ENCODE measurements at regions not wholly inside any gene's neighbourhood (a gene's known extent, or its start where the extent isn't known, plus 50 kb on each side); places are given as distances from the start of the nearest gene placed in this dataset.

DNA sequence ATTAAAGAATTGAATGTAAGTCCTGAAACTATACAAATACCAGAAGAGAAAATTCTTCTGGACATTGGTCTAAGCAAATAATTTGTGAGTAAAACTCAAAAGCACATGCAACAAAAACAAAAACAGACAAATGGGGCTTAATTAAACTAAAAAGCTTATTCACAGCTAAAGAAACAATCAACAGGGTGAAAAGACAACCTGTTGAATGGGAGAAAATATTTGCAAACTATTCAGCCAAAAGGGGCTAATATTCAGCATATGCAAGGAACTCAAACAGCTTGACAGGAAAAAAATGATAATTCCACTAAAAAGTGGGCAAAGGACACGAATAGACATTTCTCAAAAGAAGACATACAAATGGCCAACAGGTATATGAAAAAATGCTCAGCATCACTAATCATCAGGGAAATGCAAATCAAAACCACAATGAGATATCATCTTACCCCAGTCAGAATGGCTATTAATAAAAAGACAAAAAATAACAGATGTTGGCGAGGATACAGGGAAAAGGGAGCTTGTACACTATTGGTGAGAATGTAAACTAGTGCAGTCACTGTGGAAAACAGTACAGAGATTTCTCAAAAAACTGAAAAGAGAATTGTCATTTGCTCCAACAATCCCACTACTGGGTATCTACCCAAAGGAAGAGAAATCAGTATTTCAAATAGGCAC is 177.5 kb upstream of the RTL1 start:
- Histone ChIP-seq H3K4me1 (peaks cover 3 to 15% (median 10%) of the 10 kb centered on the region in 4 donors), H3K4me3 (no peak overlapping the region), H3K27ac (replicated peaks in 1 of 4) (no peak overlapping the region), H3K9me3 (peaks cover 0 to 7% (median 0%) of the 10 kb centered on the region in 4 donors), H3K27me3 (peaks cover 0 to 63% (median 16%) of the 10 kb centered on the region in 4 donors), H3K36me3 (no peaks in the 10 kb centered on the region)
- no peak for TF ChIP-seq POLR2A (IDR thresholded peaks at IDR 0.05; ENCODE audit: low read depth)
- TF ChIP-seq CTCF (IDR thresholded peaks at IDR 0.05), result no peak
- TF ChIP-seq POLR2AphosphoS5 (IDR thresholded peaks at IDR 0.05), result no peak
- TF ChIP-seq EP300 (IDR thresholded peaks at IDR 0.05), result no peak
- intact Hi-C loops (cut with DNase I), result no loop called here
- DNase-seq (ENCODE audit: extremely low spot score), result no peak
- 89% methylated on average over 2 of the region's 2 CpGs for WGBS

DNA sequence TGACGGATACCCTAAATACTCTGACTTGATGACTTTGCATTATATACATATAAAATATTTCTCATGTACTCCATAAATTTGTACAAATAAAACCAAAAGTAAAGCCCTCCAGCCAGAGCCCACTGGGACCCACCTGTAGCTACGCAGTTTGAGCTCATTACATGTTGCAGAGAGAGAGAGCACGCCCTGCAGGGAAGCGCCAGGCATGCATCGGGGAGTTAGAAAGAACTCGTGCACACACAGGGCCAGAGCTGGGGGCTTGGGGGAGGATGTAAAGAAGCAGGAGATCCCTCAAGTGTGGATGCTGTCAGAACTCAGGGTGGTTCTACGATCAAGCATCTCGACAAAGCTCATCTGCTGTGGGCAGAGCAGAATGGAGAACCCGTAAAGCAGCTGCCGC is 178.5 kb upstream of the RTL1 start:
- intact Hi-C loops (cut with DNase I), result no loop called here
- TF ChIP-seq CTCF (IDR thresholded peaks at IDR 0.05) (no peak), EP300 (IDR thresholded peaks at IDR 0.05) (no peak), POLR2A (IDR thresholded peaks at IDR 0.05; ENCODE audit: low read depth) (no peak), POLR2AphosphoS5 (IDR thresholded peaks at IDR 0.05) (no peak)

GRCh38 chr14:101082436-101083384 is 179.2 kb upstream of the RTL1 start:
- H3K27me3 ChIP-seq, result peaks cover 0 to 46% (median 3%) of the 10 kb centered on the region in 4 donors
- H3K4me3 ChIP-seq, result no peak overlapping the region
- intact Hi-C loops (cut with DNase I), result no loop called here
- H3K27ac ChIP-seq (replicated peaks in 1 of 4), result no peak overlapping the region
- TF ChIP-seq EP300 (IDR thresholded peaks at IDR 0.05) (no peak), CTCF (IDR thresholded peaks at IDR 0.05) (no peak), POLR2A (IDR thresholded peaks at IDR 0.05; ENCODE audit: low read depth) (no peak), POLR2AphosphoS5 (IDR thresholded peaks at IDR 0.05) (no peak)
- peak; percentile 81 for DNase-seq (ENCODE audit: extremely low spot score)
- peaks cover 0 to 7% (median 0%) of the 10 kb centered on the region in 4 donors for H3K9me3 ChIP-seq
- H3K36me3 ChIP-seq, result no peaks in the 10 kb centered on the region
- peaks cover 0 to 3% (median 2%) of the 10 kb centered on the region in 4 donors for H3K4me1 ChIP-seq
- 84% methylated on average over 9 of the region's 10 CpGs for WGBS

More for the DNA sequence above, 178.5 kb upstream of the RTL1 start:
- H3K9me3 ChIP-seq, result peaks cover 0 to 7% (median 0%) of the 10 kb centered on the region in 4 donors
- WGBS, result 83% methylated on average over 10 of the region's 10 CpGs
- no peak overlapping the region for H3K4me3 ChIP-seq
- H3K4me1 ChIP-seq, result peaks cover 3 to 10% (median 8%) of the 10 kb centered on the region in 4 donors
- H3K36me3 ChIP-seq, result no peaks in the 10 kb centered on the region
- H3K27me3 ChIP-seq, result peaks cover 0 to 53% (median 9%) of the 10 kb centered on the region in 4 donors
- peak; percentile 91 for DNase-seq (ENCODE audit: extremely low spot score)
- H3K27ac ChIP-seq (replicated peaks in 1 of 4), result no peak overlapping the region

DNA sequence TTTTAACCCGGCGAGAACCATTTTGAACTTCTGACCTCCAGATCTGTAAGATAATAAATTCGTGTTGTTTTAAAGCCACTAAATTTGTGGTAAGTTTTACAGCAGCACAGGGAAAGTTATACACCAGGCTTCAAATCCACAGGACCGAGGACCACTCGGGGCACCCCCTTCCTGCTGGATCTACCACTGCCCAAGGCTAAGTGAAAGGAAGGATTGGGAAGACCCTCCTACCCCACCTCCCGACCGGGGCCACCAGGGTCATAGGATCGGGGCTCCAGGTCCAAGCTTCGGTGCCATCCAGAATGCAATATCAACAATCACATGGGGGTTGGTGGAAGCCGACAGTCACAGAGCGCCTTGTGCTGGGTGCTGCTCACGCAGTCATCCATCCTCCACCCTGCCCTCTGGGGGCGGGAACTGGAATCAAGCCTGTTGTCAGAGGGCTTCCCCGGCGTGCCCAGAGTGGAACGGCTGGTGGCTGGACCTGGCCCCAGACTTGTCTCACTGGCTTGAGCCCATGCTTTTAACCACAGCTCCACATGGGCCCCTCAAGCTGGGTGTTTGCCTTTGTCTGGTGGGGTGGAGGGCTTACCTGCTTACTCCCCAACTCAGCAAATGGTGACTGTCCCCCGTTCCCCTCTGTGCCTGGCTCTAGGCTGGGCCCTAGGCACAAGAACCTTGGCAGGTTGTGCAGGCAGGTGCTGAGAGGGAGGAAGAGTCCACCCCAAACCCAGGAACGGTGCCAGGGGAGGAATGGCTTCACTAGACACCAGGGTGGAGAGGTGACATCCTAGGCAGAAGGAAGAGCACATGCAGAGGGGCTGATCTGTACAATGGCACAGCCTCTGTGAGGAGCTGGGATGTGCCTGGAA is 180.3 kb upstream of the RTL1 start:
- no peak for DNase-seq (ENCODE audit: extremely low spot score)
- H3K27me3 ChIP-seq, result peaks cover 0 to 35% (median 0%) of the 10 kb centered on the region in 4 donors
- no peaks in the 10 kb centered on the region for H3K36me3 ChIP-seq
- WGBS, result 71% methylated on average over 12 of the region's 18 CpGs
- H3K4me1 ChIP-seq, result no peaks in the 10 kb centered on the region
- peaks cover 0 to 7% (median 0%) of the 10 kb centered on the region in 4 donors for H3K9me3 ChIP-seq
- intact Hi-C loops (cut with DNase I), result no loop called here
- H3K4me3 ChIP-seq, result no peak overlapping the region
- H3K27ac ChIP-seq (replicated peaks in 1 of 4), result no peak overlapping the region
- TF ChIP-seq POLR2AphosphoS5 (IDR thresholded peaks at IDR 0.05) (no peak), POLR2A (IDR thresholded peaks at IDR 0.05; ENCODE audit: low read depth) (no peak)
